PFSK-1 (cell line): ENCODE measurements at regions not wholly inside any gene's neighbourhood (a gene's known extent, or its start where the extent isn't known, plus 50 kb on each side); places are given as distances from the start of the nearest gene placed in this dataset.

Source experiments
- FOXP2 ChIP-seq: optimal IDR thresholded peaks from 2 replicates; pipeline ENCODE3; 2011; ENCODE audit warnings: borderline replicate concordance, control low read depth, inconsistent platforms; ENCODE audit not compliant: insufficient read depth; ENCODE audit errors: extremely low read length, extremely low read depth
- POLR2AphosphoS5 ChIP-seq: IDR thresholded peaks from 2 replicates; pipeline ENCODE4 v1.6.1; 2012; ENCODE audit warnings: low read depth, mild to moderate bottlenecking, control low read depth, low read length, moderate library complexity
- REST ChIP-seq, 2 experiments: IDR thresholded peaks; 2 replicates each; pipeline versions ENCODE4 v1.6.1 to v1.8.0; 2011 to 2012; ENCODE audit warnings: low read depth in 2 of 2, low read length in 2 of 2, control low read depth in 1 of 2, inconsistent platforms in 1 of 2, mild to moderate bottlenecking in 1 of 2, moderate library complexity in 1 of 2; ENCODE audit not compliant: insufficient read depth in 1 of 2
- SIN3A ChIP-seq: IDR thresholded peaks from 2 replicates; pipeline ENCODE4 v1.6.1; 2012; ENCODE audit warnings: mild to moderate bottlenecking, low read length, moderate library complexity, borderline replicate concordance; ENCODE audit not compliant: insufficient read depth
- TAF1 ChIP-seq: IDR thresholded peaks from 2 replicates; pipeline ENCODE4 v1.6.1; 2012; ENCODE audit warnings: low read length, control low read depth, borderline replicate concordance; ENCODE audit not compliant: insufficient read depth

GRCh38 chr12:127459166-127459565, 807.8 kb upstream of the TMEM132C start:
- no peak for TF ChIP-seq POLR2AphosphoS5
- TF ChIP-seq SIN3A: no peak
- TF ChIP-seq REST (IDR thresholded peaks at IDR 0.05; ENCODE audit: insufficient read depth in 1 of 2, low read depth in 2 of 2, low read length in 2 of 2): no peak
- TF ChIP-seq FOXP2: no peak
- no peak for TF ChIP-seq TAF1

GRCh38 chr12:127459687-127460086, 807.3 kb upstream of the TMEM132C start:
- TF ChIP-seq FOXP2: no peak
- TF ChIP-seq TAF1: no peak
- no peak for TF ChIP-seq SIN3A
- no peak for TF ChIP-seq POLR2AphosphoS5
- TF ChIP-seq REST (IDR thresholded peaks at IDR 0.05; ENCODE audit: insufficient read depth in 1 of 2, low read depth in 2 of 2, low read length in 2 of 2): no peak

- TF ChIP-seq REST (IDR thresholded peaks at IDR 0.05; ENCODE audit: insufficient read depth in 1 of 2, low read depth in 2 of 2, low read length in 2 of 2) (no peak), POLR2AphosphoS5 (no peak), FOXP2 (no peak), TAF1 (no peak), SIN3A (no peak)
Observed at GRCh38 chr12:127463237-127463636, 803.7 kb upstream of the TMEM132C start.

- TF ChIP-seq FOXP2: no peak
- TF ChIP-seq SIN3A: no peak
- no peak for TF ChIP-seq POLR2AphosphoS5
- no peak for TF ChIP-seq TAF1
- TF ChIP-seq REST (IDR thresholded peaks at IDR 0.05; ENCODE audit: insufficient read depth in 1 of 2, low read depth in 2 of 2, low read length in 2 of 2): no peak
Observed at GRCh38 chr12:127469331-127469730, 797.6 kb upstream of the TMEM132C start.

GRCh38 chr12:127473766-127474165, 793.2 kb upstream of the TMEM132C start:
- TF ChIP-seq POLR2AphosphoS5: no peak
- TF ChIP-seq TAF1: no peak
- no peak for TF ChIP-seq SIN3A
- TF ChIP-seq REST (IDR thresholded peaks at IDR 0.05; ENCODE audit: insufficient read depth in 1 of 2, low read depth in 2 of 2, low read length in 2 of 2): no peak
- no peak for TF ChIP-seq FOXP2
